Vagina (tissue), 2 donors: ENCODE measurements at regions not wholly inside any gene's neighbourhood (a gene's known extent, or its start where the extent isn't known, plus 50 kb on each side); places are given as distances from the start of the nearest gene placed in this dataset.

Experiments used
- DNase-seq, 2 donors: peaks; one replicate each; pipeline ENCODE4 v3.0.0-alpha.2; 2017; ENCODE audit errors: extremely low spot score in 2 of 2
- H3K27ac ChIP-seq: fragments of 200-600 bp; sonication (generic); one replicate; pipeline ENCODE4 v1.5.1; 2019
- H3K27me3 ChIP-seq: fragments of 200-600 bp; sonication (generic); one replicate; pipeline ENCODE4 v1.5.1; 2019
- H3K36me3 ChIP-seq, 2 donors: fragments of 200-600 bp; sonication (generic); one replicate each; pipeline ENCODE4 v1.5.1; 2017 to 2019
- H3K4me1 ChIP-seq: fragments of 200-600 bp; sonication (generic); one replicate; pipeline ENCODE4 v1.5.1; 2019
- H3K4me3 ChIP-seq, 2 donors: fragments of 200-600 bp; sonication (generic); 1 replicate in 1 of 2; 2 replicates in 1 of 2; pipeline ENCODE4 v1.5.1; 2016 to 2019
- H3K9me3 ChIP-seq: fragments of 200-600 bp; sonication (generic); one replicate; pipeline ENCODE4 v1.5.1; 2019
- POLR2A ChIP-seq, 2 donors: fragments of 450-650 bp; IDR thresholded peaks; one replicate each; pipeline ENCODE4 v1.6.1; 2017; ENCODE audit warnings: antibody characterized with exemption in 2 of 2, mild to moderate bottlenecking in 2 of 2, moderate library complexity in 2 of 2
- POLR2AphosphoS5 ChIP-seq, 2 donors: sonication (generic); formaldehyde crosslinking; IDR thresholded peaks; one replicate each; pipeline ENCODE4 v1.9.0; 2017; ENCODE audit warnings: antibody characterized with exemption in 2 of 2, mild to moderate bottlenecking in 2 of 2, low read depth in 1 of 2; ENCODE audit not compliant: insufficient read depth in 1 of 2
- intact Hi-C: fragments of 100-400 bp; cut with DNase I; formaldehyde crosslinking; loops from one replicate; pipeline ENCODE4 v1.15.1; 2023
- TF ChIP-seq, protein P1 (sequence below), 3 experiments: fragments of 450-650 bp in 2 of 3; fragments of 200-600 bp in 1 of 3; sonication (generic) in 1 of 3; IDR thresholded peaks; one replicate each; pipeline ENCODE4 v1.5.1; 2017 to 2019; ENCODE audit warnings: antibody characterized with exemption in 3 of 3, mild to moderate bottlenecking in 2 of 3, moderate library complexity in 2 of 3

DNA sequence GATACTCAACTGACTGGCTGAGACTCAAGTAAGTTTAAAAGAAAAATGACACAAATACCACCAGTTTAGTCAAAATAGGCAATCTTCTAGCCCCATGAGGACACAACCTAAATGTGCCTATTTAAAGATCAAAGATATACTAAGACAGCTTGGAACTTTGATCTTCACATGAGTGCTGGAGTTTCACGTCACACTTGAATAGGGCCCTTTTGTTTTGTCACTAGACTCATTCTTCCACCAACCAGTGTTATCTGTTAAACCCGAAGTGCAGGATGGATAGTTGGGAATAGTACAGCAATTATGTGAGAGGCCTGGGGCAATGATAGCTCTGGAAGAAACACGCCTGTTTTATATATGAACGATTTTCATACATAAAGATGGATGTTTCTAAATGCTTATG, 792.8 kb upstream of the NUDT12 start:
- H3K4me3 ChIP-seq, result no peak overlapping the region
- DNase-seq, result no peak
- no peak overlapping the region for H3K27ac ChIP-seq
- H3K27me3 ChIP-seq, result no peaks in the 10 kb centered on the region
- TF ChIP-seq POLR2A (IDR thresholded peaks at IDR 0.05), result no peak
- no peak for TF ChIP-seq POLR2AphosphoS5 (IDR thresholded peaks at IDR 0.05; ENCODE audit: insufficient read depth in 1 of 2, low read depth in 1 of 2)
- TF ChIP-seq, protein P1, sequence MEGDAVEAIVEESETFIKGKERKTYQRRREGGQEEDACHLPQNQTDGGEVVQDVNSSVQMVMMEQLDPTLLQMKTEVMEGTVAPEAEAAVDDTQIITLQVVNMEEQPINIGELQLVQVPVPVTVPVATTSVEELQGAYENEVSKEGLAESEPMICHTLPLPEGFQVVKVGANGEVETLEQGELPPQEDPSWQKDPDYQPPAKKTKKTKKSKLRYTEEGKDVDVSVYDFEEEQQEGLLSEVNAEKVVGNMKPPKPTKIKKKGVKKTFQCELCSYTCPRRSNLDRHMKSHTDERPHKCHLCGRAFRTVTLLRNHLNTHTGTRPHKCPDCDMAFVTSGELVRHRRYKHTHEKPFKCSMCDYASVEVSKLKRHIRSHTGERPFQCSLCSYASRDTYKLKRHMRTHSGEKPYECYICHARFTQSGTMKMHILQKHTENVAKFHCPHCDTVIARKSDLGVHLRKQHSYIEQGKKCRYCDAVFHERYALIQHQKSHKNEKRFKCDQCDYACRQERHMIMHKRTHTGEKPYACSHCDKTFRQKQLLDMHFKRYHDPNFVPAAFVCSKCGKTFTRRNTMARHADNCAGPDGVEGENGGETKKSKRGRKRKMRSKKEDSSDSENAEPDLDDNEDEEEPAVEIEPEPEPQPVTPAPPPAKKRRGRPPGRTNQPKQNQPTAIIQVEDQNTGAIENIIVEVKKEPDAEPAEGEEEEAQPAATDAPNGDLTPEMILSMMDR (IDR thresholded peaks at IDR 0.05), result no peak
- no peaks in the 10 kb centered on the region for H3K9me3 ChIP-seq
- intact Hi-C loops, result no loop called here
- no peaks in the 10 kb centered on the region for H3K36me3 ChIP-seq
- no peaks in the 10 kb centered on the region for H3K4me1 ChIP-seq

DNA sequence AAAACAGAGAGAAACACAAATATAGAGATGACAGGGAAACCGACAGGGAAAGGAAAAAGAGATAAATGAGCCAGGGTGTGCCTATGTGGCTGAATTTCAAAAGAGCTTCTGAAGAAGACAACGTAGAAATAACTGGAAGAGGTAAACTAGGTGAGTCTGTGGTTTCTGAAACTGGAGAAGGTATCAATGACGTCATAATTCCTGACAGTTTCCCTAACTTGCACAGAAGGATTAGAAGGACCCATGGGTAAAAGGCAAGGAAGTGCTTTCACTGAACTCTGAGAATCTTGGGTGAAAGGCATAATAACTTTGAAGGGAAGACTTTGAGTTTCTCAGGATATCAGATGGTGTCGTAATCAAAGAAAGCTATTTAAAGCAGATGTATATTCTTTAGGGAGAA, 790.8 kb upstream of the NUDT12 start:
- Histone ChIP-seq H3K4me1 (no peaks in the 10 kb centered on the region), H3K27ac (no peak overlapping the region), H3K27me3 (no peaks in the 10 kb centered on the region), H3K9me3 (no peaks in the 10 kb centered on the region), H3K36me3 (no peaks in the 10 kb centered on the region), H3K4me3 (no peak overlapping the region)
- TF ChIP-seq POLR2AphosphoS5 (IDR thresholded peaks at IDR 0.05; ENCODE audit: insufficient read depth in 1 of 2, low read depth in 1 of 2) (no peak), POLR2A (IDR thresholded peaks at IDR 0.05) (no peak)
- TF ChIP-seq, protein P1 (IDR thresholded peaks at IDR 0.05), result no peak
- intact Hi-C loops, result no loop called here
- DNase-seq, result no peak

DNA sequence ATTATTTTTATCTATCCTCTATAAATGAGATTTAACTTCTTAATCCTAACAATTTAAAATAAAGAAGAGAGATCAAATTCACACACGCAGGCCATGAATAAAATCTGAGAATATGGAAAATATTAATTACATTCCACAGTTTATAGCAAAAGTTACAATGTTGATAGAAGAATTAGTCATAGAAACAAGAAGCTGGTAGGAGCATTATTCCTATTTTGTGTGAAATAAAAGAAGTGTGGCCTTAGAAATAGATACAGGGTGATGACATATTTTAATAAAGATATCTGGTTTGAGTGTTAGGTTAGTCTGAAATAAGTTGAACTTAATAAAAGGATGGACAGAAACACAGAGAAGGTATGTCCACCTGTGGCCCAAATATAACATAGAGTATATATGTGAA, 790.4 kb upstream of the NUDT12 start:
- Histone ChIP-seq H3K9me3 (no peaks in the 10 kb centered on the region), H3K36me3 (no peaks in the 10 kb centered on the region), H3K27ac (no peak overlapping the region), H3K4me3 (no peak overlapping the region), H3K4me1 (no peaks in the 10 kb centered on the region), H3K27me3 (no peaks in the 10 kb centered on the region)
- intact Hi-C loops, result no loop called here
- TF ChIP-seq, protein P1 (IDR thresholded peaks at IDR 0.05), result no peak
- TF ChIP-seq POLR2A (IDR thresholded peaks at IDR 0.05), result no peak
- no peak for TF ChIP-seq POLR2AphosphoS5 (IDR thresholded peaks at IDR 0.05; ENCODE audit: insufficient read depth in 1 of 2, low read depth in 1 of 2)
- no peak for DNase-seq

DNA sequence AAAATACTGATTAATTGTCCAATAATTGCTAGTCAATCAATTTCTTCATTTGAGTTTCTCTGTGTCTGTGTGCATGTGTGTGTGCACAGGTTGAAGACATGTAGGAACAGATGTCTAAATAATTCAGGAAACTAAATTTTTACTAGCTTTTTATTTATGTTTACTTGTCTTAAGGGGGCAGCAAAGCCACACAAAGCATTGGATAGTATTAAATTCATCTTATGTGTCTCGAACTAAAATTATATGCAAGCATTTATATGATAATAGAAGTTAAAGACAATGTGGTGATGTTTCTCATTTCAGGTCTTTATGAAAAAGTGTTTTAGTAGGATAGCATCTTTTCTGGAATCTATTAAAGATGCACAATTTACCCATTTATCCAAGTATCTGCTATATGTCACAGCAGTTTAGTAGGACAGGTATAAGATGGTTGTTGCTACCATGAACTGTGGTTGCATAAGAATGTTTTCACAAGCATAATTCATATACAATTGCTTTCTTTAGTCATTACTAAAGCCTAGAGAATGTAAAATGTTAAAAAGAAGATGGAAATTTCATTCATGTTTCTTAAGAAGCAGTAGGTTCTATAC, 784.6 kb upstream of the NUDT12 start:
- Histone ChIP-seq H3K4me3 (no peak overlapping the region), H3K36me3 (no peaks in the 10 kb centered on the region), H3K27me3 (no peaks in the 10 kb centered on the region), H3K9me3 (no peaks in the 10 kb centered on the region), H3K4me1 (no peaks in the 10 kb centered on the region), H3K27ac (no peak overlapping the region)
- intact Hi-C loops, result no loop called here
- TF ChIP-seq POLR2AphosphoS5 (IDR thresholded peaks at IDR 0.05; ENCODE audit: insufficient read depth in 1 of 2, low read depth in 1 of 2) (no peak), POLR2A (IDR thresholded peaks at IDR 0.05) (no peak)
- TF ChIP-seq, protein P1 (IDR thresholded peaks at IDR 0.05), result no peak
- no peak for DNase-seq

DNA sequence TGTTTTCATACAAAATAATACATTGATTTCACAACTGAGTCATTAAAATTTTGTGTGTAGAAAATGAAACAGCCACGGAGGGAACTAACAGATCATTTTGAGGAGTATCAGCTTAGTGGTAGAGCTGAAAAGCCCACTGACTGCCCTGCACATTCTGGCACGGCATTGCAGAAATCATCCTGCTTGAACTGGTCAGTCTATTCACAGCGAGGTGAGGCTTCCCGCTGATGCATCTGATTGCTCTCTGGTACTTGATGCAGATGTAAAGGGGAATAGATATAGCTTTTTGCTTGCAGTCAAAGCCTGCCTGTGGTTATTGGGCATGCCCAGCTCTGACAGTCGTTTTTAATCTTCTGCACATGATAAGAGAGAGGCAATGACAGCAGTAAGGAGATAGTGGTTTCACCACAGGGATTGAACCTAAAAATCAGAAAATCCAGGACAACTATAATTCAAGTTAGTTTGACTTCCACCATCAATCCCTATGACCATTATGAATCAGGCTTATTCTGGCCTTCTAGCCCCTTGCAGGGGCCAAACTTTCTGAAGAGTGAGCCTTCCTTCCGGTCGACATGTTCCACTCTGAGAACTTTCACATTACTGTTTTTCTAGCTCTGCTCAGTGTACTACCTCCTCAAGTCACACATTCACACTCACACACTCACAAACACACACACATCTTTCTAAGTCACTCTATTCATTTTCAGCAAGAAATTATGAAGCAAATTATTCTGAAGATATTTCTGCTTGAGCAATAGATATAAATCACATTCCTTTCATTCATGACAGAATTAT, 782.8 kb upstream of the NUDT12 start:
- H3K36me3 ChIP-seq, result no peaks in the 10 kb centered on the region
- no peak for DNase-seq
- no peak overlapping the region for H3K4me3 ChIP-seq
- intact Hi-C loops, result no loop called here
- no peak overlapping the region for H3K27ac ChIP-seq
- H3K27me3 ChIP-seq, result no peaks in the 10 kb centered on the region
- H3K9me3 ChIP-seq, result no peaks in the 10 kb centered on the region
- no peaks in the 10 kb centered on the region for H3K4me1 ChIP-seq
- TF ChIP-seq POLR2A (IDR thresholded peaks at IDR 0.05), result no peak
- TF ChIP-seq, protein P1 (IDR thresholded peaks at IDR 0.05), result no peak
- TF ChIP-seq POLR2AphosphoS5 (IDR thresholded peaks at IDR 0.05; ENCODE audit: insufficient read depth in 1 of 2, low read depth in 1 of 2), result no peak
